ENCODE measurements at regions not wholly inside any gene's neighbourhood (a gene's known extent, or its start where the extent isn't known, plus 50 kb on each side); places are given as distances from the start of the nearest gene placed in this dataset.

DNA sequence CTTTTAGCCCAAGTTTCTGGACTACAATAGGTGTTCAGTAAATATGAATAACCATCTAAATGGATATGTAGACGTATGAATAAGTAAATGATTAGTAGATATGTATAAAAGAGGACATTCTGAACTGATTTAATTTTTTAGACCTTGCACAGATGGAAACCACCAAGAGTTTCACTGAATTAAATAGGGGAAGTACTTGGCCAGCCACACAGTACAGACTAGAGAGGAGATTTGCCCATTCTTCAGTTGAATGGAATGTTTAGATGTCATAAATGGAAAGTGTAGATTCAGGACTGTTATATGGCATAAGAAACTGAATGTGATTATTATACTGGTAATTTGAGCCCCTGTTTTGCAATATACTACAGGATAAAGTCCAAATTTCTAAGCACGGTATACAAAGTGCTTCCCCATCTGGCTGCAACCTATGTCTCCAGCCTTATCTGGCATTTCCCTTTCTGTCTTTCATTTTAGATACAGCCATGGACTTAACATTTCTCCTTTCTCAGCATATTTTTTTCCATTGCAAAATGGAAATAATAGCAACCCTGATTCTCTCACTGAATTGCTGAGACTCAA, 137.8 kb upstream of the HS3ST1 start:
- no peaks in the 10 kb centered on the region for H3K27me3 ChIP-seq (ENCODE audit: control insufficient read depth, insufficient read depth, low read length)
- no peak overlapping the region for H3K4me3 ChIP-seq (ENCODE audit: low read depth, low read length)
- H3K4me1 ChIP-seq (ENCODE audit: control insufficient read depth, insufficient read depth, low read length) = no peaks in the 10 kb centered on the region
- no peak overlapping the region for H3K9ac ChIP-seq (ENCODE audit: low read depth, low read length)
- H3K36me3 ChIP-seq (ENCODE audit: control insufficient read depth, insufficient read depth, low read length) = no peaks in the 10 kb centered on the region
- H3K9me3 ChIP-seq (ENCODE audit: control insufficient read depth, insufficient read depth, low read length) = no peaks in the 10 kb centered on the region

DNA sequence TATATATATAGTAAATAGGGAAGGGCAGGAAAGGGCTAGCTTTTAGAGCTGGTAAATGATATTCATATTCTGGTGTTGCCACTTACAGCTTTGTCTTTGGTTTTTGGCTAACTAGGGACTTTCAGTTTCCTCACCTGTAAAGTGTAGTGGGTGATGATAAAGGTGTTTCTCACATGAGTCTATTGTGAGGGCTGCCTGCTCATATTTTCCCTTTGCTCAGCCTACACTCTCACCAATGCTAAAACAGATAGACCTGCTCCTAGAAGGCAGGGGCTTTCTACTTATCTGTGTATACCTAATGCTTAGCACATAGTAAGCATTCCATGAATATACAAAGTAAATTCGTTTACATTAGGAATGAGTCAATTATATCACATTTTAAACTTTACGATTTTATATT, 137.2 kb upstream of the HS3ST1 start:
- Histone ChIP-seq H3K27me3 (ENCODE audit: control insufficient read depth, insufficient read depth, low read length) (no peaks in the 10 kb centered on the region), H3K9me3 (ENCODE audit: control insufficient read depth, insufficient read depth, low read length) (no peaks in the 10 kb centered on the region), H3K36me3 (ENCODE audit: control insufficient read depth, insufficient read depth, low read length) (no peaks in the 10 kb centered on the region), H3K9ac (ENCODE audit: low read depth, low read length) (no peak overlapping the region), H3K4me3 (ENCODE audit: low read depth, low read length) (no peak overlapping the region), H3K4me1 (ENCODE audit: control insufficient read depth, insufficient read depth, low read length) (no peaks in the 10 kb centered on the region)

DNA sequence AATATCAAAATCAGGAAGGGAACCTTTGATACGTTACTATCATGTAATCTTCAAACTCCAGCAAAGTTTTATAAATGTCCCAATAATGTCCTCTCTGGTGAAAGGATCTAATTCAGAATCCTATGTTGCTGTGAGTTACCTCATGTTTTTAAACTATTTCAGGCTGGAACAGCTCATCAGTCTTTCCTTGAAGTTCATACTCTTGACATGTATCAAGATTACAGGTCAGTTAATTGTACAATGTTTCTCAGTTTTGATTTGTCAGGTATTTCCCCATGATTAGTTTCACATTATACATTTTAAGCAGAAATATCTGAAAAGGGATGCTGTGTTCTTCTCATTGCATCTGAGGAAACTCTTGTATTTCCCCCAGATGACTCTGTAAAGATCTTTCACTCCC, 136.5 kb upstream of the HS3ST1 start:
- H3K4me3 ChIP-seq (ENCODE audit: low read depth, low read length) = no peak overlapping the region
- H3K27me3 ChIP-seq (ENCODE audit: control insufficient read depth, insufficient read depth, low read length) = no peaks in the 10 kb centered on the region
- no peaks in the 10 kb centered on the region for H3K36me3 ChIP-seq (ENCODE audit: control insufficient read depth, insufficient read depth, low read length)
- no peaks in the 10 kb centered on the region for H3K4me1 ChIP-seq (ENCODE audit: control insufficient read depth, insufficient read depth, low read length)
- no peaks in the 10 kb centered on the region for H3K9me3 ChIP-seq (ENCODE audit: control insufficient read depth, insufficient read depth, low read length)
- H3K9ac ChIP-seq (ENCODE audit: low read depth, low read length) = no peak overlapping the region

DNA sequence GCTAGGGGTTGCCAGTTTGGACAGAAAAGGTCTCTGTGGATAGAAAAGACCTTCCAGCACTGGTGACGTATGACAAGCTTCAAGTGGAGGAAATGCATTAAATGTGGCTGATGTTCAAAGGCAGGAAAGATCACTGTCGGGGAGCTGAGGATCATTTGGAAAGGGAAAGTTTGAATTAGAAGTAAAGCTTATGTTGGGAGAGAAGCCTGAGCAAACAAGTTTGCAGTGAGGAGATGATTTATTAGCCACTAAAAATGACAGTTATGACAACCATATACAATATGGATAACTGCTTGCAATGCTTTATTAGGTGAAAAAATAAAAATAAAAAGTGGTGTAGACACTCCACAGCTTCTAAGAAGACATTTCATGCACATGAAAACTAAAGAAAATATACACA, 135.3 kb upstream of the HS3ST1 start:
- no peaks in the 10 kb centered on the region for H3K27me3 ChIP-seq (ENCODE audit: control insufficient read depth, insufficient read depth, low read length)
- H3K4me3 ChIP-seq (ENCODE audit: low read depth, low read length) = no peak overlapping the region
- H3K9ac ChIP-seq (ENCODE audit: low read depth, low read length) = no peak overlapping the region
- no peaks in the 10 kb centered on the region for H3K36me3 ChIP-seq (ENCODE audit: control insufficient read depth, insufficient read depth, low read length)
- H3K9me3 ChIP-seq (ENCODE audit: control insufficient read depth, insufficient read depth, low read length) = no peaks in the 10 kb centered on the region
- no peaks in the 10 kb centered on the region for H3K4me1 ChIP-seq (ENCODE audit: control insufficient read depth, insufficient read depth, low read length)

GRCh38 chr4:11549525-11549924, 120.8 kb upstream of the HS3ST1 start:
- no peaks in the 10 kb centered on the region for H3K27me3 ChIP-seq (ENCODE audit: control insufficient read depth, insufficient read depth, low read length)
- H3K9ac ChIP-seq (ENCODE audit: low read depth, low read length) = no peak overlapping the region
- H3K36me3 ChIP-seq (ENCODE audit: control insufficient read depth, insufficient read depth, low read length) = no peaks in the 10 kb centered on the region
- no peaks in the 10 kb centered on the region for H3K4me1 ChIP-seq (ENCODE audit: control insufficient read depth, insufficient read depth, low read length)
- H3K9me3 ChIP-seq (ENCODE audit: control insufficient read depth, insufficient read depth, low read length) = no peaks in the 10 kb centered on the region
- no peak overlapping the region for H3K4me3 ChIP-seq (ENCODE audit: low read depth, low read length)

DNA sequence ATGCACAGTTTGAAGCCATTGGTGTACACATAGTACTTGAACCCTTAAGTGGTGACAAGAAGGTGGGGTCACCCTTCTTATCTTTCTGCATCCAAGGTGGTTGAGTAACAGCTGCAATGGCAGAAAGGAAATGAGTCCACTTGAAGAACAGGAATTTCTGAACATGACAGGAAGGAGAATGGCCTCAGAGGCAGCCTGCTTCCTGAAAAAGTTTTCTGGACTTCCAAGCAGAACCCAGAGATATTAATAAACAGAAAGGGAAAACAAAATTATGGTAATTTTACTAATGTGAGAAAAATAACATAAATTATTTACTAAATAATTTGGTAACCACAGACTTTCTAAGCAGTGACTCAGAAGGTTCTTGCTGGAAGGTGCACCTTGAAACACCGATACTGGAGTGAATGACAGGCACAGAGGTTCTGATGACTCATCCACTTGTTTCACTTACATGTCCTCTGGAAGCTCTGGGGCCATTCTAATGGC, 119.9 kb upstream of the HS3ST1 start:
- Histone ChIP-seq H3K36me3 (ENCODE audit: control insufficient read depth, insufficient read depth, low read length) (no peaks in the 10 kb centered on the region), H3K9ac (ENCODE audit: low read depth, low read length) (no peak overlapping the region), H3K27me3 (ENCODE audit: control insufficient read depth, insufficient read depth, low read length) (no peaks in the 10 kb centered on the region), H3K4me3 (ENCODE audit: low read depth, low read length) (no peak overlapping the region), H3K9me3 (ENCODE audit: control insufficient read depth, insufficient read depth, low read length) (no peaks in the 10 kb centered on the region), H3K4me1 (ENCODE audit: control insufficient read depth, insufficient read depth, low read length) (no peaks in the 10 kb centered on the region)

DNA sequence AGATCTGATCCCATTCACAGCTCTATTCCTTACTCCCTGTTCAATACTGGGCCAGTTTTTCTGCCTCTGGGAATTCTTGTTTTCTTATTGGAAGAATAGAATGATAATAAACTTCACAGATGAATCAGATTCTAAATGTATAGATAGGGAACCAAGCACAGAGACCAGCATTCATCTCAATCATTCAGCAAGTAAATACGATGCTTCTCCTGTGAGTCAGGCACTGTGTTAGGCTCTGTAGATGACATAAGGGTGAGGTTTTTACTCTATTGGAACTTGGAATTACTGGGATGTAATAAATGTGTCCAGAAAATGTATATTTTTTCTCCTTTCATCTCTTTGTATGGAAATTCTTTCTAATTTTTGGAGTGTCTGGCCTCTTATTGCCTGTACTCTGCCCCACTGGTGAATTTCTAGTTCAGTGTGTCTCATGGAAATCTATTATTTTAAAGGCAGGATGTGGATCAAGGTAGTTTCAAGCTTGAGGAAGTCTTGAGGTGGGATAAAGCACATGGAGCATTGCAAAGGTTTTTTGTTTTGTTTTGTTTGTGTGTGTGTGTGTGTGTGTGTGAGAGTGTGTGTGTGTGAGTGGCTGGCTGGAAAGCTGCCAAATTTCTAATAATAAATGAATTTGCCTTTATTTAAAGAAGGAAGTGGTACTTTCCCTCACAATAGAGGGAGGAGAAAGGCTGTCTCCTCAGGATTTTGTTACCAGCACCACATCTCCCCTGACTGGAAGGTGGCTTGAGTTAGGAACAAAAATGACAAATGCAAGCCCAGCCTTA, 117.9 kb upstream of the HS3ST1 start:
- Histone ChIP-seq H3K4me3 (ENCODE audit: low read depth, low read length) (no peak overlapping the region), H3K27me3 (ENCODE audit: control insufficient read depth, insufficient read depth, low read length) (no peaks in the 10 kb centered on the region), H3K9ac (ENCODE audit: low read depth, low read length) (no peak overlapping the region), H3K4me1 (ENCODE audit: control insufficient read depth, insufficient read depth, low read length) (no peaks in the 10 kb centered on the region), H3K9me3 (ENCODE audit: control insufficient read depth, insufficient read depth, low read length) (no peaks in the 10 kb centered on the region), H3K36me3 (ENCODE audit: control insufficient read depth, insufficient read depth, low read length) (no peaks in the 10 kb centered on the region)

GRCh38 chr4:11545651-11546050, 117.0 kb upstream of the HS3ST1 start:
- H3K9me3 ChIP-seq (ENCODE audit: control insufficient read depth, insufficient read depth, low read length) = no peaks in the 10 kb centered on the region
- no peak overlapping the region for H3K9ac ChIP-seq (ENCODE audit: low read depth, low read length)
- H3K4me3 ChIP-seq (ENCODE audit: low read depth, low read length) = no peak overlapping the region
- H3K4me1 ChIP-seq (ENCODE audit: control insufficient read depth, insufficient read depth, low read length) = no peaks in the 10 kb centered on the region
- H3K36me3 ChIP-seq (ENCODE audit: control insufficient read depth, insufficient read depth, low read length) = no peaks in the 10 kb centered on the region
- H3K27me3 ChIP-seq (ENCODE audit: control insufficient read depth, insufficient read depth, low read length) = no peaks in the 10 kb centered on the region

GRCh38 chr4:11544211-11544610, 115.5 kb upstream of the HS3ST1 start:
- Histone ChIP-seq H3K9ac (ENCODE audit: low read depth, low read length) (no peak overlapping the region), H3K4me1 (ENCODE audit: control insufficient read depth, insufficient read depth, low read length) (no peaks in the 10 kb centered on the region), H3K27me3 (ENCODE audit: control insufficient read depth, insufficient read depth, low read length) (no peaks in the 10 kb centered on the region), H3K9me3 (ENCODE audit: control insufficient read depth, insufficient read depth, low read length) (no peaks in the 10 kb centered on the region), H3K4me3 (ENCODE audit: low read depth, low read length) (no peak overlapping the region), H3K36me3 (ENCODE audit: control insufficient read depth, insufficient read depth, low read length) (no peaks in the 10 kb centered on the region)

DNA sequence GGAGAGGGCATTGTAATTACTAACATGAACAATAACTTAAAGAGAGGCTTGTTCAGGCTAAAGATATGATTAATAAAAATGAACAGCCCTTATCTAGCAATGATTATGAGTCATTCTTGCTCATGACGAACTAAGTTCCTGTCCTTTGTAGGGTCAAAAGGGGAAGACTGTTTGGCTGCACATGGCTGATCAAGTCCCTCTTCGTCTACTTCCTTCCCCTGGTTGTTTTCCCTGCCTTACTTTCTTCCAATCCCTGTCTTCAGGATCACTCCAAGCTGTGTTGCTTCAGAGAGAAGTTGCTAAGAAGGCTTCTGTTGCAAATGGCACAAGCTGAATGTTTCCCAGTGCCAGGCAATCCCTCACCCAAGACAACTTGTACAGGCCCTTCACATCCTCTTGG, 115.0 kb upstream of the HS3ST1 start:
- Histone ChIP-seq H3K9ac (ENCODE audit: low read depth, low read length) (no peak overlapping the region), H3K4me3 (ENCODE audit: low read depth, low read length) (no peak overlapping the region), H3K27me3 (ENCODE audit: control insufficient read depth, insufficient read depth, low read length) (no peaks in the 10 kb centered on the region), H3K4me1 (ENCODE audit: control insufficient read depth, insufficient read depth, low read length) (no peaks in the 10 kb centered on the region), H3K36me3 (ENCODE audit: control insufficient read depth, insufficient read depth, low read length) (no peaks in the 10 kb centered on the region), H3K9me3 (ENCODE audit: control insufficient read depth, insufficient read depth, low read length) (no peaks in the 10 kb centered on the region)

GRCh38 chr4:11542952-11543351, 114.3 kb upstream of the HS3ST1 start:
- Histone ChIP-seq H3K27me3 (ENCODE audit: control insufficient read depth, insufficient read depth, low read length) (no peaks in the 10 kb centered on the region), H3K4me3 (ENCODE audit: low read depth, low read length) (no peak overlapping the region), H3K4me1 (ENCODE audit: control insufficient read depth, insufficient read depth, low read length) (no peaks in the 10 kb centered on the region), H3K36me3 (ENCODE audit: control insufficient read depth, insufficient read depth, low read length) (no peaks in the 10 kb centered on the region), H3K9me3 (ENCODE audit: control insufficient read depth, insufficient read depth, low read length) (no peaks in the 10 kb centered on the region), H3K9ac (ENCODE audit: low read depth, low read length) (no peak overlapping the region)

- H3K27me3 ChIP-seq (ENCODE audit: control insufficient read depth, insufficient read depth, low read length) = no peaks in the 10 kb centered on the region
- no peak overlapping the region for H3K4me3 ChIP-seq (ENCODE audit: low read depth, low read length)
- no peaks in the 10 kb centered on the region for H3K4me1 ChIP-seq (ENCODE audit: control insufficient read depth, insufficient read depth, low read length)
- no peak overlapping the region for H3K9ac ChIP-seq (ENCODE audit: low read depth, low read length)
- no peaks in the 10 kb centered on the region for H3K9me3 ChIP-seq (ENCODE audit: control insufficient read depth, insufficient read depth, low read length)
- no peaks in the 10 kb centered on the region for H3K36me3 ChIP-seq (ENCODE audit: control insufficient read depth, insufficient read depth, low read length)
These were observed 109.2 kb upstream of the HS3ST1 start for GRCh38 chr4:11537846-11538245.

Data from iPS-15b (cell line).